ENCODE measurements at regions not wholly inside any gene's neighbourhood (a gene's known extent, or its start where the extent isn't known, plus 50 kb on each side); places are given as distances from the start of the nearest gene placed in this dataset.

DNA sequence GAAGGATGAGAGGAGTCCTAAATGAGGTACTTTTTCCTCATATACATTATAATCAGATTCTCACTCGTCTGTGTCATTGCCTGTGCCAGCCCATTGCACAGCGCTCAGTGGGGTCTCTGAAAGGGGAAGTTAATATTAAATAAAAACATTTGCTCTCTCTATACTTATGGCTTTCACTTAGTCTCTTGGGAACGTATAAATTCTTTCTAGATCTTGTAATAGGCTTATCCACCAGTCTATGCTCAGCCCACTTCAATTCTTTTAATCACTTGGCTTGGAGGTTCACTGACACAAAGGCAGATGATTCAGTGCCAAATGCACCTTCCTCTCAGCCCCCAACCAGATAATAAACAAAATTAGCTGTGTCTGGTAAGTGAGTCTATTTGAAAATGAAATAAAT lies 164.3 kb upstream of the OGFRL1 start:
- WGBS, 2 donors: 50 to 55% methylated on average over 3 of the region's 3 CpGs
- DNase-seq (ENCODE audit: low spot score in 2 of 2): no peak
- peaks cover 0 to 29% (median 0%) of the 10 kb centered on the region in 4 donors for H3K9me3 ChIP-seq

DNA sequence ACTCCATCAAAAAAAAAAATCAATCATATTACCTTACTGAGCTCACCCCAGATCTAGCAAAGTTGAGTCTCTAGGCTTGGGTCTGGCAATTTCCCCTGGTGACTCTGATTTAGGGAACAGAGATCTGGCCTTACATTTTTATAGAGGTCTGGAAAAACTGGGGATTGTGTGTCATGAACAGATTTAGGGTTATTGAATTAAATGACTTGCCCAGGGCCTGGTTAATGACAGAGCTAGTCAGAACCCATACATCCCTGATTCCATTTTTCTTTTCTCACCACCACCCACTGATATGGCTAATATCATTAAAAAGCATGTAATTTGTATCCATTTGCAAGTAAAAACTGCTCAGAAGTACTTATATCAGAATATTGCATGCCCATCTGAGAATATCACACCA lies 163.4 kb upstream of the OGFRL1 start:
- H3K27me3 ChIP-seq: no peaks in the 10 kb centered on the region
- H3K4me3 ChIP-seq: no peak overlapping the region
- H3K9me3 ChIP-seq: peaks cover 0 to 21% (median 0%) of the 10 kb centered on the region in 4 donors
- no peaks in the 10 kb centered on the region for H3K4me1 ChIP-seq
- TF ChIP-seq POLR2A (IDR thresholded peaks at IDR 0.05): no peak
- TF ChIP-seq EP300 (IDR thresholded peaks at IDR 0.05): no peak
- TF ChIP-seq, protein P1, sequence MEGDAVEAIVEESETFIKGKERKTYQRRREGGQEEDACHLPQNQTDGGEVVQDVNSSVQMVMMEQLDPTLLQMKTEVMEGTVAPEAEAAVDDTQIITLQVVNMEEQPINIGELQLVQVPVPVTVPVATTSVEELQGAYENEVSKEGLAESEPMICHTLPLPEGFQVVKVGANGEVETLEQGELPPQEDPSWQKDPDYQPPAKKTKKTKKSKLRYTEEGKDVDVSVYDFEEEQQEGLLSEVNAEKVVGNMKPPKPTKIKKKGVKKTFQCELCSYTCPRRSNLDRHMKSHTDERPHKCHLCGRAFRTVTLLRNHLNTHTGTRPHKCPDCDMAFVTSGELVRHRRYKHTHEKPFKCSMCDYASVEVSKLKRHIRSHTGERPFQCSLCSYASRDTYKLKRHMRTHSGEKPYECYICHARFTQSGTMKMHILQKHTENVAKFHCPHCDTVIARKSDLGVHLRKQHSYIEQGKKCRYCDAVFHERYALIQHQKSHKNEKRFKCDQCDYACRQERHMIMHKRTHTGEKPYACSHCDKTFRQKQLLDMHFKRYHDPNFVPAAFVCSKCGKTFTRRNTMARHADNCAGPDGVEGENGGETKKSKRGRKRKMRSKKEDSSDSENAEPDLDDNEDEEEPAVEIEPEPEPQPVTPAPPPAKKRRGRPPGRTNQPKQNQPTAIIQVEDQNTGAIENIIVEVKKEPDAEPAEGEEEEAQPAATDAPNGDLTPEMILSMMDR (IDR thresholded peaks at IDR 0.05): no peak
- H3K36me3 ChIP-seq: no peaks in the 10 kb centered on the region
- DNase-seq (ENCODE audit: low spot score in 2 of 2): no peak
- H3K27ac ChIP-seq: no peak overlapping the region

More for the DNA sequence above, 164.3 kb upstream of the OGFRL1 start:
- no peaks in the 10 kb centered on the region for H3K4me1 ChIP-seq
- H3K27ac ChIP-seq: no peak overlapping the region
- no peak overlapping the region for H3K4me3 ChIP-seq
- no peaks in the 10 kb centered on the region for H3K36me3 ChIP-seq
- TF ChIP-seq, protein P1 (IDR thresholded peaks at IDR 0.05): no peak
- TF ChIP-seq POLR2A (IDR thresholded peaks at IDR 0.05) (no peak), EP300 (IDR thresholded peaks at IDR 0.05) (no peak)
- no peaks in the 10 kb centered on the region for H3K27me3 ChIP-seq

DNA sequence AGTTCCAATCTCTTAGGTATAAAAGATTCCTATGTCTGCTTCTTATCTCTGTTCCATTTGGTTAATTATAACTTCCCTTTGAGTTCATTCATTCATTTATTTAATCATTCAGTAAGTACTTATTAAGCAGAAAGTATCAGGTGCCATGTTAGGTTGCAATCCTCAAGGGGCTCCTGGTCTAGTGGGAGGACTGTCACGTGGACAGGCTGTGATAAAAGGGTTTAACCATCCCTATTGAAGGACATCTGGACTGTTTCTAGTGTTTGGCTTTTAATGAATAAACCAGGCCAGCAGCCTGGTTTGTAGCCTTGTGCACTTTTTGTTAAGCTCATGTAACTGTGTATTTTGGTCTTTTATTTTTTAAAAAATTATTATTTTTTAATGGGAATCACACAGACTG lies 162.1 kb upstream of the OGFRL1 start:
- DNase-seq (ENCODE audit: low spot score in 2 of 2): no peak
- Histone ChIP-seq H3K27me3 (no peaks in the 10 kb centered on the region), H3K36me3 (no peaks in the 10 kb centered on the region), H3K27ac (no peak overlapping the region), H3K4me3 (no peak overlapping the region), H3K4me1 (no peaks in the 10 kb centered on the region), H3K9me3 (peaks cover 0 to 17% (median 0%) of the 10 kb centered on the region in 4 donors)
- 42 to 51% methylated on average over 1 of the region's 1 CpG for WGBS, 2 donors
- TF ChIP-seq, protein P1 (IDR thresholded peaks at IDR 0.05): no peak

DNA sequence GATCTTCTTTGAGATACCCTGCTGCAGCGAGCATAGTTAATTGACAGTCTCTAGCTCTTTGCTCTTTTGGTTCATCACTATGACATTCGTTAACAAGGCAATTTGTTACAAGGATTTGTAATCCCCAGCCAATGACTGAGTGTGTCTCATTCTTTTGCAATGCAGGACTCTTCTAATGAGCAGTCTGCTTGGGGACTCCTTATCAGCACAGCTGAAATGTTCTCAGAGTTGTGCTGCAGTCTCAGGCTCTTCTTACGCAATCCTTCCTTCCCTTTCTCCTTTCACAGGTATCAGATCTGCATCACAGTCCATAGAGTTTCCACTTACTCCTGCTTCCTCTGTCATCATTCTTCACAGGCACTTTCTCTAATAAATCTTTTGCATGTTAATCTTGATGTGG lies 161.2 kb upstream of the OGFRL1 start:
- no peaks in the 10 kb centered on the region for H3K27me3 ChIP-seq
- peaks cover 0 to 14% (median 0%) of the 10 kb centered on the region in 4 donors for H3K9me3 ChIP-seq
- DNase-seq (ENCODE audit: low spot score in 2 of 2): no peak
- H3K4me1 ChIP-seq: no peaks in the 10 kb centered on the region
- no peak overlapping the region for H3K4me3 ChIP-seq
- no peaks in the 10 kb centered on the region for H3K36me3 ChIP-seq
- WGBS, 2 donors: 93 to 96% methylated on average over 3 of the region's 3 CpGs
- H3K27ac ChIP-seq: no peak overlapping the region
- no peak for TF ChIP-seq EP300 (IDR thresholded peaks at IDR 0.05)
- TF ChIP-seq, protein P1 (IDR thresholded peaks at IDR 0.05): no peak
- TF ChIP-seq POLR2A (IDR thresholded peaks at IDR 0.05): no peak

DNA sequence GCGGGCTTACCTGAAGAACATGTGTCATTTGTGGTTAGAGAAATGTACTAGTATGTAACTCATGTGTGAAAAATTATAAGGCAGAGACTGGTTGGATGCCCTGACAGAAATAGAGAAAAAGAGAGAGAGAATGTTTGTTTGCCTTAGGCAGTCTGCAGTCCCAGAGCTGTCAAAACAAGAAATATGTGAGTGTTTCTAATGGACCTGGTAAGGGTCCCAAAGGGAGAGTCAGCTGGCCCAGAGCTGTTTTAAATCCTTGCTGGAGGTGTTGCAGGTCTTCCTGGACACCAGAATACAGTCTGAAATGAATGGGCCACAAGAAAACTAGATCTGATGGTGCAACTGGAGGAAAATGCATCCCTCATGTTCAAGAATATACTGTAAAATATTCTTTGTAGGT lies 158.3 kb upstream of the OGFRL1 start:
- TF ChIP-seq, protein P1 (IDR thresholded peaks at IDR 0.05): no peak
- no peak for TF ChIP-seq POLR2A (IDR thresholded peaks at IDR 0.05)
- no peak for TF ChIP-seq EP300 (IDR thresholded peaks at IDR 0.05)
- DNase-seq (ENCODE audit: low spot score in 2 of 2): no peak
- no peaks in the 10 kb centered on the region for H3K27me3 ChIP-seq
- H3K9me3 ChIP-seq: peaks cover 0 to 6% (median 0%) of the 10 kb centered on the region in 4 donors
- H3K4me1 ChIP-seq: no peaks in the 10 kb centered on the region
- 89 to 93% methylated on average over 1 of the region's 1 CpG for WGBS, 2 donors
- H3K27ac ChIP-seq: no peak overlapping the region
- H3K4me3 ChIP-seq: no peak overlapping the region
- no peaks in the 10 kb centered on the region for H3K36me3 ChIP-seq

Data from tibial nerve (tissue), 4 donors.